Spleen (tissue), 7 donors: ENCODE measurements at regions not wholly inside any gene's neighbourhood (a gene's known extent, or its start where the extent isn't known, plus 50 kb on each side); places are given as distances from the start of the nearest gene placed in this dataset.

Source experiments
- POLR2A ChIP-seq, 3 donors: fragments of 450-650 bp; IDR thresholded peaks; one replicate each; pipeline ENCODE4 v1.5.1; 2017; ENCODE audit warnings: antibody characterized with exemption in 3 of 3, mild to moderate bottlenecking in 1 of 3
- TF ChIP-seq, protein P1 (sequence below), 11 experiments: fragments of 200-600 bp in 7 of 11; fragments of 450-650 bp in 4 of 11; sonication (generic) in 4 of 11; IDR thresholded peaks in 8 of 11; conservative IDR thresholded peaks in 3 of 11; 1 replicate in 7 of 11; 2 replicates in 4 of 11; pipeline versions ENCODE4 v1.4.0 to v1.8.0; 2016 to 2021; ENCODE audit warnings: antibody characterized with exemption in 11 of 11, inconsistent platforms in 4 of 11, mild to moderate bottlenecking in 1 of 11
- donor health status: DM: no; HTN: no; CAD: no; lungs with moderate emphysema.
- donor health status: DM: no; HTN: no; CAD: no.
- donor health status: DM: no; HTN: no; CAD: no.

DNA sequence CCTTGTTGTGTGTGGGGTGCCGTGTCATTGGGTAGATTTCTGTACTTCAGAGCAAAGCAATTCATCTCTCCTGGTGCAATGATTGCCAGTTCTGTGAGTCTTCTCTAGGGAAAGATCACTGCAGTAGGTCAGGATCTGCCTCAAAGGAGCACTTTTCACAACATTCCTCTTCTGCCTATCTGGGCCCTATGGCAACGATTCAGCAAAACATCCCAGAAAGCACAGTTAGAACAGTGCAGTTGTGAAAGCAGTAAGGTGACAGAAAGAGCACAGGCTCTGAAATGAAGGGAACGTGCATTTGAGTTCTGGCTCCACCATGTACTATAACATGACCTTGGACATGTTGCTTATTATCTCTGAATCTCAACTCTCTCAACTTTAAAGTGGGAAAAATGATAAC lies 178.5 kb upstream of the N4BP1 start:
- TF ChIP-seq POLR2A (IDR thresholded peaks at IDR 0.05), result no peak
- TF ChIP-seq, protein P1, sequence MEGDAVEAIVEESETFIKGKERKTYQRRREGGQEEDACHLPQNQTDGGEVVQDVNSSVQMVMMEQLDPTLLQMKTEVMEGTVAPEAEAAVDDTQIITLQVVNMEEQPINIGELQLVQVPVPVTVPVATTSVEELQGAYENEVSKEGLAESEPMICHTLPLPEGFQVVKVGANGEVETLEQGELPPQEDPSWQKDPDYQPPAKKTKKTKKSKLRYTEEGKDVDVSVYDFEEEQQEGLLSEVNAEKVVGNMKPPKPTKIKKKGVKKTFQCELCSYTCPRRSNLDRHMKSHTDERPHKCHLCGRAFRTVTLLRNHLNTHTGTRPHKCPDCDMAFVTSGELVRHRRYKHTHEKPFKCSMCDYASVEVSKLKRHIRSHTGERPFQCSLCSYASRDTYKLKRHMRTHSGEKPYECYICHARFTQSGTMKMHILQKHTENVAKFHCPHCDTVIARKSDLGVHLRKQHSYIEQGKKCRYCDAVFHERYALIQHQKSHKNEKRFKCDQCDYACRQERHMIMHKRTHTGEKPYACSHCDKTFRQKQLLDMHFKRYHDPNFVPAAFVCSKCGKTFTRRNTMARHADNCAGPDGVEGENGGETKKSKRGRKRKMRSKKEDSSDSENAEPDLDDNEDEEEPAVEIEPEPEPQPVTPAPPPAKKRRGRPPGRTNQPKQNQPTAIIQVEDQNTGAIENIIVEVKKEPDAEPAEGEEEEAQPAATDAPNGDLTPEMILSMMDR (IDR thresholded peaks at IDR 0.05 in 8 of 11, conservative IDR thresholded peaks at IDR 0.05 in 3 of 11), result no peak
